Colonic mucosa (tissue), 4 donors: ENCODE measurements at regions not wholly inside any gene's neighbourhood (a gene's known extent, or its start where the extent isn't known, plus 50 kb on each side); places are given as distances from the start of the nearest gene placed in this dataset.

ENCODE experiments used
- DNase-seq: peaks from one replicate; pipeline ENCODE4 v3.0.0-alpha.2; 2020
- H3K27ac ChIP-seq: fragments of 200-600 bp; one replicate; pipeline ENCODE4 v1.8.0; 2021
- H3K27me3 ChIP-seq: fragments of 200-600 bp; one replicate; pipeline ENCODE4 v1.8.0; 2021
- H3K36me3 ChIP-seq: fragments of 200-600 bp; one replicate; pipeline ENCODE4 v1.8.0; 2021
- H3K4me1 ChIP-seq: fragments of 200-600 bp; one replicate; pipeline ENCODE4 v1.8.0; 2021; ENCODE audit warnings: mild to moderate bottlenecking
- H3K4me3 ChIP-seq: fragments of 200-600 bp; one replicate; pipeline ENCODE4 v1.8.0; 2021
- H3K9ac ChIP-seq, 2 donors: one replicate each; pipeline ENCODE4 v1.7.0; 2013; ENCODE audit warnings: control low read depth in 2 of 2, low read depth in 2 of 2, low read length in 2 of 2
- H3K9me3 ChIP-seq: fragments of 200-600 bp; one replicate; pipeline ENCODE4 v1.8.0; 2021
- intact Hi-C: fragments of 100-400 bp; cut with DNase I; formaldehyde crosslinking; loops from one replicate; pipeline ENCODE4 v1.14.1; 2022
- TF ChIP-seq, protein P1 (sequence below): fragments of 200-600 bp; IDR thresholded peaks from one replicate; pipeline ENCODE4 v1.8.0; 2022; ENCODE audit warnings: antibody characterized with exemption, mild to moderate bottlenecking
- donor health status: healthy.
- donor health status: DM: no; HTN: no; CAD: no.
- donor health status: DM: no; HTN: no; CAD: no.

GRCh38 chr15:36434177-36434576 lies 145.2 kb upstream of the CDIN1 start:
- Histone ChIP-seq H3K27ac (no peak overlapping the region), H3K27me3 (no peaks in the 10 kb centered on the region), H3K4me1 (no peaks in the 10 kb centered on the region), H3K4me3 (no peak overlapping the region), H3K36me3 (no peaks in the 10 kb centered on the region), H3K9ac (no peak overlapping the region), H3K9me3 (no peaks in the 10 kb centered on the region)
- DNase-seq: no peak
- TF ChIP-seq, protein P1, sequence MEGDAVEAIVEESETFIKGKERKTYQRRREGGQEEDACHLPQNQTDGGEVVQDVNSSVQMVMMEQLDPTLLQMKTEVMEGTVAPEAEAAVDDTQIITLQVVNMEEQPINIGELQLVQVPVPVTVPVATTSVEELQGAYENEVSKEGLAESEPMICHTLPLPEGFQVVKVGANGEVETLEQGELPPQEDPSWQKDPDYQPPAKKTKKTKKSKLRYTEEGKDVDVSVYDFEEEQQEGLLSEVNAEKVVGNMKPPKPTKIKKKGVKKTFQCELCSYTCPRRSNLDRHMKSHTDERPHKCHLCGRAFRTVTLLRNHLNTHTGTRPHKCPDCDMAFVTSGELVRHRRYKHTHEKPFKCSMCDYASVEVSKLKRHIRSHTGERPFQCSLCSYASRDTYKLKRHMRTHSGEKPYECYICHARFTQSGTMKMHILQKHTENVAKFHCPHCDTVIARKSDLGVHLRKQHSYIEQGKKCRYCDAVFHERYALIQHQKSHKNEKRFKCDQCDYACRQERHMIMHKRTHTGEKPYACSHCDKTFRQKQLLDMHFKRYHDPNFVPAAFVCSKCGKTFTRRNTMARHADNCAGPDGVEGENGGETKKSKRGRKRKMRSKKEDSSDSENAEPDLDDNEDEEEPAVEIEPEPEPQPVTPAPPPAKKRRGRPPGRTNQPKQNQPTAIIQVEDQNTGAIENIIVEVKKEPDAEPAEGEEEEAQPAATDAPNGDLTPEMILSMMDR: no peak
- intact Hi-C loops: no loop called here

DNA sequence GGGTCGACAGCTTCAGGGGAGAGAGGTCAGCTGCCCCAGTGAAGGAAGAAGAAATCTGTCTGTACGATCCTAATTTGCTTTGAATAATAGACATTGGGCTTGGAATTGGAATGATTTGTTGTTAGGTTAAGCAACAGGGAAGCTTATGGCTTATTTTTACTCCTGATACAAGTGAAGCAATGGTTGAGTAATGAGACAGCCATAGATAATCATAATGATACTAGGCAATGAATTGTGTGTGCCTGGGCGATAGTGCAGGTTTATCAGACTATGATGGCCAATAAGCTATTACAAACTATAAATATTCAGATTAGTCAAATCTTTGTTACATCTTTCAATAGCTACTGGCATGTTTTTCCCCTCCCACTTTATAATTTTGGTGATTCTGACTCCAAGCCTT lies 140.9 kb upstream of the CDIN1 start:
- Histone ChIP-seq H3K9me3 (no peaks in the 10 kb centered on the region), H3K4me3 (no peak overlapping the region), H3K27ac (no peak overlapping the region), H3K36me3 (no peaks in the 10 kb centered on the region), H3K27me3 (no peaks in the 10 kb centered on the region), H3K4me1 (no peaks in the 10 kb centered on the region), H3K9ac (no peak overlapping the region)
- TF ChIP-seq, protein P1: no peak
- no peak for DNase-seq
- intact Hi-C loops: no loop called here

DNA sequence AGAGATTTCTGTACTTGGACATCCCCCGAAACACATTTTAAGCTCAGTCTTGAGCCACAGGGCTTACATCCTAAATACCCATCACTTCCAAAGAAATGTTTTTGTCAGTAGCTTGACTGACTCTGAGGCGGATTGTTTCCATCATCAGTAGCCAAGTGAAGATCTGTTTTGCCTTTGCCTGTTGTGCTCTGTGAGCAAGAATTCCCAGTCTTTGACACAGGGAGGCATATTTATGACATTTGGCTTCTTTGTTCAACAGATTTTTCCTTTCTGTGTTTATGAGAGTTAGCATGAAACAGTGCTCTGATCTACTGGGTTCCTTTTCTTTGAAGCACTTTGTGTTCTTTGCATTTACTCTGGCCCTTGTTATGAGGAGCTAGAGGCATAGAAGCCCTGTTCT lies 132.1 kb upstream of the CDIN1 start:
- TF ChIP-seq, protein P1: no peak
- intact Hi-C loops: no loop called here

DNA sequence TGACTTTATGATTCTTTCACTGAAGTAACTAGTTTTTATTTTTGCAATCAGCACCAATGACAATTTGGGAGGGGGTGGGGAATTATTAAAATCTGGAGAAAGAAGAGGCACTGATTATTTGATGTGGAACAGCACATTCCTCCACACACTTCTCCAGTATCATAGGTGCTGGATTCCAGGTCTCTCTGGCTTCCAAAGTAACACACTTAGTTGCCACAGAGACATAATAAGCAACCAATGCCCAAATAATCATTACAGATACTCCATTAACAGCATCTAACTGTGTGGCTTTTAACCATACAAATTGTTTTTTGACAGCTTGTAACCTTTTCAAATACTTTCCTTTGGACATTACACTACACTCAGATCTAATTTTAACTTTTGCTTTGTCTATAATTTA lies 131.0 kb upstream of the CDIN1 start:
- no peak overlapping the region for H3K4me3 ChIP-seq
- TF ChIP-seq, protein P1: no peak
- H3K9me3 ChIP-seq: no peaks in the 10 kb centered on the region
- no peaks in the 10 kb centered on the region for H3K36me3 ChIP-seq
- H3K27ac ChIP-seq: no peak overlapping the region
- no peak overlapping the region for H3K9ac ChIP-seq
- no peak for DNase-seq
- H3K4me1 ChIP-seq: no peaks in the 10 kb centered on the region
- H3K27me3 ChIP-seq: no peaks in the 10 kb centered on the region
- intact Hi-C loops: no loop called here

More for the DNA sequence above, 132.1 kb upstream of the CDIN1 start:
- Histone ChIP-seq H3K27me3 (no peaks in the 10 kb centered on the region), H3K9ac (no peak overlapping the region), H3K4me1 (no peaks in the 10 kb centered on the region), H3K9me3 (no peaks in the 10 kb centered on the region), H3K36me3 (no peaks in the 10 kb centered on the region), H3K27ac (no peak overlapping the region), H3K4me3 (no peak overlapping the region)
- no peak for DNase-seq

GRCh38 chr15:36449084-36449661 lies 130.3 kb upstream of the CDIN1 start:
- Histone ChIP-seq H3K27me3 (no peaks in the 10 kb centered on the region), H3K9me3 (no peaks in the 10 kb centered on the region), H3K4me1 (no peaks in the 10 kb centered on the region), H3K36me3 (no peaks in the 10 kb centered on the region), H3K27ac (no peak overlapping the region), H3K9ac (no peak overlapping the region), H3K4me3 (no peak overlapping the region)
- DNase-seq: no peak
- intact Hi-C loops: no loop called here
- TF ChIP-seq, protein P1: no peak
